GM12878 (cell line): ENCODE measurements at regions not wholly inside any gene's neighbourhood (a gene's known extent, or its start where the extent isn't known, plus 50 kb on each side); places are given as distances from the start of the nearest gene placed in this dataset.
"Not testable (repeated sequence)": the region's sequence is repeated elsewhere in the genome, so short reads cannot be mapped to it uniquely, and the experiment has no call there.

Experiments
- ATAC-seq: fragments of 200-7000 bp; cut with Tn5 transposase; 3 replicates; pipeline ENCODE4 v1.9.1; 2020; ENCODE audit warnings: mild to moderate bottlenecking, moderate library complexity
- BruUV-seq: library from RNA; stranded (reverse); fragments of 400-500 nt; replicated peaks from 2 replicates; lab custom pipeline; 2021; lab: Mats Ljungman, UMichigan
- CTCF ChIA-PET: fragments of 300-600 bp; sonication (Branson Sonifier 250); formaldehyde crosslinking; extraction: SDS; loops from one replicate; lab custom pipeline; 2021; ENCODE audit warnings: inconsistent platforms; lab: Yijun Ruan, JAX
- POLR2A ChIA-PET: fragments of 350-600 bp; formaldehyde crosslinking; extraction: SDS; loops from one replicate; lab custom pipeline; 2021; ENCODE audit warnings: inconsistent platforms; lab: Charles Lee
- RAD21 ChIA-PET: fragments of 300-600 bp; sonication (Branson Sonifier 250); formaldehyde crosslinking; loops from one replicate; lab custom pipeline; 2023; ENCODE audit warnings: antibody characterized with exemption; ENCODE audit not compliant: unreplicated experiment; lab: Charles Lee
- SMC1A ChIA-PET: fragments of 300-600 bp; sonication (Branson Sonifier 250); formaldehyde crosslinking; loops from one replicate; lab custom pipeline; 2023; ENCODE audit not compliant: unreplicated experiment, uncharacterized antibody; lab: Charles Lee
- DNase-seq: peaks from one replicate; pipeline ENCODE4 v3.0.0-alpha.2; 2011; ENCODE audit warnings: low read depth, low spot score
- FAIRE-seq: peaks from 3 replicates; lab custom pipeline; 2011; peaks lifted over from hg19 to GRCh38; lab: Jason Lieb, UNC
- H2AFZ ChIP-seq: 2 replicates; pipeline ENCODE4 v1.6.0; 2011; ENCODE audit warnings: low read depth, low read length, control low read depth; ENCODE audit not compliant: control insufficient read depth
- H3K27ac ChIP-seq: 2 replicates; pipeline ENCODE4 v1.5.1; 2011; ENCODE audit warnings: control low read depth; ENCODE audit not compliant: control insufficient read depth, insufficient read depth
- H3K27me3 ChIP-seq, 2 experiments: replicated peaks in 1 of 2; 2 replicates each; pipeline versions ENCODE4 v1.6.0 to v1.6.1; 2011; ENCODE audit warnings: low read length in 1 of 2; ENCODE audit not compliant: control insufficient read depth in 2 of 2, insufficient read depth in 2 of 2
- H3K36me3 ChIP-seq, 2 experiments: 2 replicates each; pipeline ENCODE4 v1.5.1; 2011; ENCODE audit warnings: low read length in 1 of 2; ENCODE audit not compliant: control insufficient read depth in 2 of 2, insufficient read depth in 2 of 2
- H3K4me1 ChIP-seq: 2 replicates; pipeline ENCODE4 v1.6.1; 2011; ENCODE audit warnings: mild to moderate bottlenecking, low read length, moderate library complexity, mixed read lengths; ENCODE audit not compliant: control insufficient read depth, insufficient read depth
- H3K4me2 ChIP-seq: 2 replicates; pipeline ENCODE4 v1.6.0; 2011; ENCODE audit warnings: control low read depth; ENCODE audit not compliant: control insufficient read depth, insufficient read depth
- H3K4me3 ChIP-seq: fragments of 200-600 bp; sonication (generic); 2 replicates; pipeline ENCODE4 v1.5.1; 2016
- H3K79me2 ChIP-seq: 2 replicates; pipeline ENCODE4 v1.6.0; 2011; ENCODE audit warnings: low read length; ENCODE audit not compliant: control insufficient read depth, insufficient read depth
- H3K9ac ChIP-seq: 2 replicates; pipeline ENCODE4 v1.8.0; 2011; ENCODE audit warnings: low read length, control low read depth, mixed read lengths; ENCODE audit not compliant: control insufficient read depth, insufficient read depth
- H3K9me3 ChIP-seq: replicated peaks from 3 replicates; pipeline ENCODE4 v1.5.1; 2011; ENCODE audit warnings: mild to moderate bottlenecking, low read length; ENCODE audit not compliant: control insufficient read depth, insufficient read depth
- H4K20me1 ChIP-seq: 2 replicates; pipeline ENCODE4 v1.6.0; 2011; ENCODE audit not compliant: control insufficient read depth, insufficient read depth
- ZNF217 ChIP-seq: fragments of 450-650 bp; IDR thresholded peaks from 2 replicates; pipeline ENCODE4 v1.6.1; 2017; ENCODE audit warnings: antibody characterized with exemption, mild to moderate bottlenecking
- WGBS: methylation state at CpG from one replicate; pipeline ENCODE4 v1.1.6; 2016; ENCODE audit warnings: low lambda C conversion rate; ENCODE audit not compliant: insufficient replicate concordance, insufficient coverage; ENCODE audit errors: missing lambda C conversion rate; 5-methylcytosine and 5-hydroxymethylcytosine counted together
- in situ Hi-C: fragments of 300-500 bp; cut with MboI; formaldehyde crosslinking; loops from 9 replicates; pipeline ENCODE4 v1.14.3; 2018; ENCODE audit warnings: mixed read lengths
- intact Hi-C: fragments of 100-400 bp; cut with micrococcal nuclease; formaldehyde crosslinking; loops from one replicate; pipeline ENCODE4 v1.14.2; 2022; ENCODE audit not compliant: unreplicated experiment
- TF ChIP-seq, protein P1 (sequence below): fragments of 450-650 bp; formaldehyde crosslinking; IDR thresholded peaks from 2 replicates; pipeline ENCODE4 v1.4.0; 2022; ENCODE audit warnings: mild to moderate bottlenecking, moderate library complexity
- TF ChIP-seq, protein P2 (sequence below): fragments of 450-650 bp; IDR thresholded peaks from 2 replicates; pipeline ENCODE4 v1.6.1; 2017; ENCODE audit warnings: mild to moderate bottlenecking, moderate library complexity

DNA sequence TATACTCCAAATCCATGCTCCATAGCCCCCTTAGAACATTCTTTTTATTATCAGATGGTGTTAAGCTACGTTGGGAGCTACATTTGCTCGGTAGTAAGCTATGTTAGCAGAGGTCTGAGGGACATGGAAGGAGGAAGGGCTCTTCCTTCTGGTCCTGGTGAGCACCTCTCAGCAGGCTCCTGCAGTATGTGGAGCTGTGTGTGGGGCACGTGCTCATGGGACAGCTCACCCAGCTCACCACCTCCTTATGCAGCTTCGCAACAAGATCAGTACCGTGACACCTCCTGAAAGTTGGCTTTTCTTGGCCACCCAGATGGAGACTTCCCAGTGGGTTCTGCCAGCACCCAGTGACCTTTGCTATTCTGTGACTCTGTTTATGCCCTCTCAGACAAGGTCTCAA lies 400.5 kb upstream of the SLC10A2 start (continued):
- TF ChIP-seq, protein P1, sequence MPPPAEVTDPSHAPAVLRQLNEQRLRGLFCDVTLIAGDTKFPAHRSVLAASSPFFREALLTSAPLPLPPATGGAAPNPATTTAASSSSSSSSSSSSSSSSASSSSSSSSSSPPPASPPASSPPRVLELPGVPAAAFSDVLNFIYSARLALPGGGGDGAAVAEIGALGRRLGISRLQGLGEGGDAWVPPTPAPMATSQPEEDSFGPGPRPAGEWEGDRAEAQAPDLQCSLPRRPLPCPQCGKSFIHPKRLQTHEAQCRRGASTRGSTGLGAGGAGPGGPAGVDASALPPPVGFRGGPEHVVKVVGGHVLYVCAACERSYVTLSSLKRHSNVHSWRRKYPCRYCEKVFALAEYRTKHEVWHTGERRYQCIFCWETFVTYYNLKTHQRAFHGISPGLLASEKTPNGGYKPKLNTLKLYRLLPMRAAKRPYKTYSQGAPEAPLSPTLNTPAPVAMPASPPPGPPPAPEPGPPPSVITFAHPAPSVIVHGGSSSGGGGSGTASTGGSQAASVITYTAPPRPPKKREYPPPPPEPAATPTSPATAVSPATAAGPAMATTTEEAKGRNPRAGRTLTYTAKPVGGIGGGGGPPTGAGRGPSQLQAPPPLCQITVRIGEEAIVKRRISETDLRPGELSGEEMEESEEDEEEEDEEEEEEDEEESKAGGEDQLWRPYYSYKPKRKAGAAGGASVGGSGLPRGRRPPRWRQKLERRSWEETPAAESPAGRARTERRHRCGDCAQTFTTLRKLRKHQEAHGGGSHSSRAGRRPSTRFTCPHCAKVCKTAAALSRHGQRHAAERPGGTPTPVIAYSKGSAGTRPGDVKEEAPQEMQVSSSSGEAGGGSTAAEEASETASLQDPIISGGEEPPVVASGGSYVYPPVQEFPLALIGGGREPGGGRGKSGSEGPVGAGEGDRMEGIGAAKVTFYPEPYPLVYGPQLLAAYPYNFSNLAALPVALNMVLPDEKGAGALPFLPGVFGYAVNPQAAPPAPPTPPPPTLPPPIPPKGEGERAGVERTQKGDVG: no peak
- TF ChIP-seq ZNF217: no peak
- TF ChIP-seq, protein P2, sequence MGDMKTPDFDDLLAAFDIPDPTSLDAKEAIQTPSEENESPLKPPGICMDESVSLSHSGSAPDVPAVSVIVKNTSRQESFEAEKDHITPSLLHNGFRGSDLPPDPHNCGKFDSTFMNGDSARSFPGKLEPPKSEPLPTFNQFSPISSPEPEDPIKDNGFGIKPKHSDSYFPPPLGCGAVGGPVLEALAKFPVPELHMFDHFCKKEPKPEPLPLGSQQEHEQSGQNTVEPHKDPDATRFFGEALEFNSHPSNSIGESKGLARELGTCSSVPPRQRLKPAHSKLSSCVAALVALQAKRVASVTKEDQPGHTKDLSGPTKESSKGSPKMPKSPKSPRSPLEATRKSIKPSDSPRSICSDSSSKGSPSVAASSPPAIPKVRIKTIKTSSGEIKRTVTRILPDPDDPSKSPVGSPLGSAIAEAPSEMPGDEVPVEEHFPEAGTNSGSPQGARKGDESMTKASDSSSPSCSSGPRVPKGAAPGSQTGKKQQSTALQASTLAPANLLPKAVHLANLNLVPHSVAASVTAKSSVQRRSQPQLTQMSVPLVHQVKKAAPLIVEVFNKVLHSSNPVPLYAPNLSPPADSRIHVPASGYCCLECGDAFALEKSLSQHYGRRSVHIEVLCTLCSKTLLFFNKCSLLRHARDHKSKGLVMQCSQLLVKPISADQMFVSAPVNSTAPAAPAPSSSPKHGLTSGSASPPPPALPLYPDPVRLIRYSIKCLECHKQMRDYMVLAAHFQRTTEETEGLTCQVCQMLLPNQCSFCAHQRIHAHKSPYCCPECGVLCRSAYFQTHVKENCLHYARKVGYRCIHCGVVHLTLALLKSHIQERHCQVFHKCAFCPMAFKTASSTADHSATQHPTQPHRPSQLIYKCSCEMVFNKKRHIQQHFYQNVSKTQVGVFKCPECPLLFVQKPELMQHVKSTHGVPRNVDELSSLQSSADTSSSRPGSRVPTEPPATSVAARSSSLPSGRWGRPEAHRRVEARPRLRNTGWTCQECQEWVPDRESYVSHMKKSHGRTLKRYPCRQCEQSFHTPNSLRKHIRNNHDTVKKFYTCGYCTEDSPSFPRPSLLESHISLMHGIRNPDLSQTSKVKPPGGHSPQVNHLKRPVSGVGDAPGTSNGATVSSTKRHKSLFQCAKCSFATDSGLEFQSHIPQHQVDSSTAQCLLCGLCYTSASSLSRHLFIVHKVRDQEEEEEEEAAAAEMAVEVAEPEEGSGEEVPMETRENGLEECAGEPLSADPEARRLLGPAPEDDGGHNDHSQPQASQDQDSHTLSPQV: no peak

DNA sequence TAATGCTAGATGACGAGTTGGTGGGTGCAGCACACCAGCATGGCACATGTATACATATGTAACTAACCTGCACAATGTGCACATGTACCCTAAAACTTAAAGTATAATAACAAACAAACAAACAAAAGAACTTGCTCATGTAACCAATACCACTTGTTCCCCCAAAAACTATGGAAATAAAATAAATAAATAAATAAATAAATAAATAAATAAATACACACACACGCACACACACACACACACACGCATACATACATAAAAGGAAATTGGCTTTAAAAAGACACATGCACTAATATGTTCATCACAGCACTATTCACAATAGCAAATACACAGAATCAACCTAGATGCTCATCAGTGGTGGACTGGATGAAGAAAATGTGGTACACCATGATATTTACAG lies 394.0 kb upstream of the SLC10A2 start:
- whole genome bisulfite sequencing: 71% methylated on average over 2 of the region's 3 CpGs
- BruUV-seq, POLR2A ChIA-PET: not testable (repeated sequence)

GRCh38 chr13:103457050-103457449 lies 390.8 kb upstream of the SLC10A2 start:
- SMC1A ChIA-PET, FAIRE-seq, in situ Hi-C loops, BruUV-seq, H3K9me3 ChIP-seq, intact Hi-C loops, H3K27ac ChIP-seq, CTCF ChIA-PET, DNase-seq, H2AFZ ChIP-seq, H3K4me1 ChIP-seq, POLR2A ChIA-PET, H4K20me1 ChIP-seq, H3K27me3 ChIP-seq, H3K4me2 ChIP-seq, ATAC-seq, H3K4me3 ChIP-seq, H3K79me2 ChIP-seq, H3K9ac ChIP-seq, H3K36me3 ChIP-seq: not testable (repeated sequence)
- RAD21 ChIA-PET: interaction anchor here (0.7 kb wide), 1 partner anchor 227 kb away, joined by 3 read pairs; no protein-coding TSS in a partner anchor
- WGBS: 70% methylated on average over 14 of the region's 14 CpGs

More for the DNA sequence above, 394.0 kb upstream of the SLC10A2 start:
- SMC1A ChIA-PET, H3K79me2 ChIP-seq, CTCF ChIA-PET, H3K9me3 ChIP-seq, H4K20me1 ChIP-seq, H3K27me3 ChIP-seq, DNase-seq, H2AFZ ChIP-seq, RAD21 ChIA-PET, H3K9ac ChIP-seq, H3K4me1 ChIP-seq, intact Hi-C loops, H3K4me2 ChIP-seq, FAIRE-seq, in situ Hi-C loops, H3K36me3 ChIP-seq, ATAC-seq, H3K4me3 ChIP-seq, H3K27ac ChIP-seq: not testable (repeated sequence)
